HPDE6-E6E7 (cell line): ENCODE measurements at regions not wholly inside any gene's neighbourhood (a gene's known extent, or its start where the extent isn't known, plus 50 kb on each side); places are given as distances from the start of the nearest gene placed in this dataset.
A peak's percentile ranks its signal among the peaks of the same experiment; 100 is the strongest.
"Not testable (repeated sequence)": the region's sequence is repeated elsewhere in the genome, so short reads cannot be mapped to it uniquely, and the experiment has no call there.

Experiments
- DNase-seq: peaks from one replicate; pipeline ENCODE4 v3.0.0; 2011; ENCODE audit warnings: missing footprints; ENCODE audit errors: extremely low spot score

DNA sequence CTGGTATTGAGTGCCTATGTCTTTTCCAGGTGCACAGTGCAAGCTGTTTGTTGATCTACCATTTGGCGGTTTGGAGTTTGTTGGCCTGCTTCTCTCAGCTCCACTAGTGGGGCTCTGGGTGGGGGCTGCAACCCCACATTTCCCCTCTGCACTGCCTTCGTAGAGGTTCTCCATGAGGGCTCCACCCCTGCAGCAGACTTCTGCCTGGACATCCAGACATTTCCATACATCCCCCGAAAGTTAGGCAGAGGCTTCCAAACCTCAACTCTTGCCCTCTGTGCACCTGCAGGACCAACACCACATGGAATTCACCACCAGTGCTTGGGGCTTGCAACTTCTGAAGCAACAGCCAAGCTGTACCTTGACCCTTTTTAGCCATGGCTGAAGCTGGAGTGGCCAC is 1024.1 kb downstream of the TMTC2 start:
- no peak for DNase-seq

DNA sequence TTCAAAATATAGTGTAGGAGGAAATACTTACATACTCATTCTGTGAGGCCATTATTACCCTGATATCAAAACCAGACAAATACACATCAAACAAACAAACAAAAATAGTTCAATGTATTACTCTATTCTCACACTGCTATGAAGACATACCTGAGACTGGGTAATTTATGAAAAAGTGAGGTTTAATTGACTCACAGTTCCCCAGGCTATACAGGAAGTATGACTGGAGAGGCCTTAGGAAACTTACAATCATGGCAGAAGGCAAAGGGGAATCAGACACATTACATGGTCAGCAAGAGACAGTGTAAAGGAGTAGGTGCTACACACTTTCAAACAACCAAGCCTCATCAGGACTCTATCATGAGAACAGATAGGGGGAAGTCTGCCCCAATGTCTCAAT is 1023.2 kb downstream of the TMTC2 start:
- DNase-seq, result no peak

DNA sequence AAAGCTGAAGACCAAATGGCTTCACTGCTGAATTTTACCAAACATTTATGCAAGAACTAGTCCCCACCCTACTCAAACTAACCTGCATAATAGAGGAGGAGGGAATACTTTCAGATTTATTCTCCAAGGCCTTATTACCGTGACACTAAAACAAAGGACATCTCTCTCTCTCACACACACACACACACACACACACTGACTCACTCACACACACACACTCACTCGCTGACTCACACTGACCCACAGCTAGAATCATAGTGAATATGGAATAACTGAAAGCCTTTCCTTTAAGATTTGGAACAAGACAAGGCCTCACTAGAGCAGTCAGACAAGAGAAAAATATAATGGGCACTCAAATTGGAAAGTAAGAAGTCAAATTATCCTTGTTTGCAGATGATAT is 1014.1 kb downstream of the TMTC2 start:
- DNase-seq, result peak; percentile 19

DNA sequence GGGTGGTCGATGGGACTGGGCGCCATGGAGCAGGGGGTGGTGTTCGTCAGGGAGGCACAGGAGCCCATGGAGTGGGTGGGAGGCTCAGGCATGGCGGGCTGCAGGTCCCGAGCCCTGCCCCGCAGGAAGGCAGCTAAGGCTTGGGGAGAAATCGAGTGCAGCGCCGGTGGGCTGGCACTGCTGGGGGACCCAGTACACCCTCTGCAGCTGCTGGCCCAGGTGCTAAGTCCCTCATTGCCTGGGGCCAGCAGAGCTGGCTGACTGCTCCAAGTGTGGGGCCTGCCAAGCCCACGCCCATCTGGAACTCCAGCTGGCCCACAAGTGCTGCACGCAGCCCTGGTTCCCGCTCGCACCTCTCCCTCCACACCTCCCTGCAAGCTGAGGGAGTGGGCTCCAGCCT is 1009.6 kb downstream of the TMTC2 start:
- not testable (repeated sequence) for DNase-seq

DNA sequence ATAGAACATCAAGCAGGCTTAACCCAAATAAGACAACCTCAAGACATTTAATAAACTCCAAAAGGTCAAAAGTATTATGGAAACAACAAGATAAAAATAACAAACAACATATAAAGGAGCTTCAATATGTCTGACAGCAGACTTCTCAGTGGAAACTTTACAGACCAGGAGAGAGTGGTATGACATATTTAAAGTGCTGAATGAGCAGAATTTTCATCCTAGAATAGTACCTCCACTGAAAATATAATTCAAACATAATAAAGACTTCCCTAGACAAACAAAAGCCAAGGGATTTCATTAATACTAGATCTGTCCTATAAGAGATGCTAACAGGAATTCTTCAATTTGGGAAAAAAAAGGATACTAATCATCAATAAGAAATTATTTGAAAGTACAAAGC is 1005.0 kb downstream of the TMTC2 start:
- DNase-seq, result no peak

DNA sequence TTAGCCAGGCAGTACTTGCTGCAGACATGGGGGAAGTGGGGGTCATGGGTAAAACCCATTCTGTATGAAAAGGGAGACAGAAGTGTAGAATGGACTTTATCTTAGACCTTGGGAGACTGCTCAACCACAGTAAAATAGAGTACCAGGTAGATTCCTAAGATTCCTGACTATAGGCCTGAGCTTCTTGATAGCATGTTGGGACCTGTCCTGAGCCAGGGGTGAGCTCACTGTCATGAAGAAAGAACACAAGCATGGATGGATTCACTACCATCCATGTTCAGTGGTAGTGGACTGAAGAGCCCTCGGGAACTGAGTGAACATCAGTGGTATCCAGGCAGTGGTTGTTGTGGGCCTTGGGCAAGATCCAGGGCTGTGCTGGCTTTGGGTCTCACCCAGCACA is 1003.8 kb downstream of the TMTC2 start:
- DNase-seq, result peak; percentile 5

DNA sequence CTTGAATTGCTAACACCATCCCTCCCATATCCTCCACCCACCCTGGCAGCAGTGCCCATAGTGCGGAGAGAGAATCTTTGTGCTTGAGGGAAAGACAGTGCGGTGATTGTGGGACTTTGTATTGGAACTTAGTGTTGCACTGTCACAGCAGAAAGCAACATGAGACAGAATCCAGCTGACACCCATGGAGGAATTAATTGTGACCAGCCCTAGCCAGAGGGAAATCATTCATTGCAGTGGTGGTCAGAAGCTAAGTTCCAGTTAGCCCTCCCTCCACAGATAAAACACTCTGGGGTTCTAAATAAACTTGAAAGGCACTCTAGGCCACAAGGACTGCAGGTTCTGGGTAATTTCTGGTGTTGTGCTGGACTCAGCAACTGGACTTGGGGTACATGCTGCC is 1002.6 kb downstream of the TMTC2 start:
- no peak for DNase-seq

DNA sequence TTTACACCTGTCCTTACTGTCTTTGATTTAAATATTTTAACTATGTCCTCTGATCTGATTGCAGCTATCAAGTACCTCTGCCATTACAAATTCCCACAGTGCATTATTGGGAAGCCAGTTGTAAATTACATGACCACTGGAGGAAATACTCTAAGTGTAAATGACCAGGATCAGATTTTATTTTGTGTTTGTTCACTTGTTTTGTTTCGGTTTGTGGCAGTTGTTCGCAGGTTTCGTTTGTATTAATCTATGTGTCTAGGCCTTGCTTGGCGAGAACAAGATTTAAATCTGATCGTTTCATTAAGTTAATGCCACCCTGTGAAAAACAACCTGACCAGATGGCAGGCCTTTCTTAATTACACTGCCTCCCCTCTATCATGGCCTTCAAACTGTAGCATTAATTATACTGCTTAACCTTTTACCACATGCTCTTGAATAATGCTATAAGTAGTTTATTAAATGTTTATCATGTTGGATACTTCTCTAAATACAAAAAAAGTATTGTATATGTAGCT is 990.1 kb downstream of the TMTC2 start:
- no peak for DNase-seq

DNA sequence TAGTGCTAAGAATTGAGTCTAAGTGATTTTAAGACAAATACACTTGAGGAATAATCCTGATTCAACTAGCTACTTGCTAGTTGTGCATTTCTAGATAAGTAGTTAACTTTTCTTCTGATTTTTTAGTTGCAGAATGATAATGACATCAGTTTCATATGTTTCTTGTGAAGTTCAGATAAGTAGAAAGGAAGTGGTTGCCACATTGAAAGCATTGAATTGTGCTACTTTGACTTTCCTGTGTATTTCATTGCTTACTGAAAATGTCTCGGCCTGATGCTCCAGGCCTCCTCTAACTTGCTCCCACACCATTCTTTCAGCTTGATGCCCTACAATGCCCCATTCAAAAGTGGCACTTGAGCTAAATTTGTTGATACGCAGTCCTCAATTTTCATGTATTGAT is 980.0 kb downstream of the TMTC2 start:
- no peak for DNase-seq

DNA sequence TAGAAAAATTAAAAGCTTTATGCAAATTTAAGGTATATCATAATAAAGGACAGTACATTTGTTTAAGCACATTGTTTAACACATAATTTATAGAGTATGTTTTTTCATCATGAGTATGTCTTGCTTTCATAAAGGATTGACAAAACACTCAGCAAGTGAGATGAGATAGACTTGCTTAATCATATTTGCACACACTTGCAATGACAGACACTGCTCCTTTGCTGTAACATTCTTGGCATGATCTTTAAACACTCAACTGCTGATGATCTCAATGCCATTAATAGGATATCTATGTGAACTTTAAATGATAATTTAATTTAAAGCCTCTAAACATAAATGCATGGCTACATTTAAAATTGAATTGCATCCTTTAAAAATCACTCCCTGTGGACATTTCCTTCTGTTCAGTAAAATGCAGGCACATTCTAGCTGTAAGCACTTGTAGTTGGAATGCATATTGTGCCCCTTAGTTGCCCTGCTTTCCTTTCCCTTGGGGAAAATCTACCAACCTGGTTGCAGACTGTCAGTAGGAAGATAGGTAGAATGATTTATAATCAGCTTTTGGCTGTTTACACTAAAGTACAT is 979.0 kb downstream of the TMTC2 start:
- DNase-seq, result no peak

DNA sequence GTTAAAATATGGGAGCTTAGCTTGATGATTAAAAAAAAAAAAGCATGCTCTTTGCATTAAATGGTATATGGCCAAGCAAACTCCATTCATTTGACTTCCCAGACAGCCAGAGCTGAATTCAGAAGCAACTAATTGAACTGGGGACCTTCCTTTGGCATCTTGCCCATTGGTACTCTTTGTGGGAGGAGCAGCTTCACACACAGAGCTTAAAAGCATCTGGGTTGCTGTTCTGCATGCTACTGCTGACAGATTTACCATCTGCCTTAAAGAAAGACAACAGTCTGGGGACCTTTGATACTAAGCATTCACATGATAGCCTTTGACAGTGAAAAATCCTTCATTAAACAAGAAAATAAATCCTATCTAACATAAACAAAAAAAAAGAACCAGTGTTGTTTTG is 977.9 kb downstream of the TMTC2 start:
- no peak for DNase-seq

DNA sequence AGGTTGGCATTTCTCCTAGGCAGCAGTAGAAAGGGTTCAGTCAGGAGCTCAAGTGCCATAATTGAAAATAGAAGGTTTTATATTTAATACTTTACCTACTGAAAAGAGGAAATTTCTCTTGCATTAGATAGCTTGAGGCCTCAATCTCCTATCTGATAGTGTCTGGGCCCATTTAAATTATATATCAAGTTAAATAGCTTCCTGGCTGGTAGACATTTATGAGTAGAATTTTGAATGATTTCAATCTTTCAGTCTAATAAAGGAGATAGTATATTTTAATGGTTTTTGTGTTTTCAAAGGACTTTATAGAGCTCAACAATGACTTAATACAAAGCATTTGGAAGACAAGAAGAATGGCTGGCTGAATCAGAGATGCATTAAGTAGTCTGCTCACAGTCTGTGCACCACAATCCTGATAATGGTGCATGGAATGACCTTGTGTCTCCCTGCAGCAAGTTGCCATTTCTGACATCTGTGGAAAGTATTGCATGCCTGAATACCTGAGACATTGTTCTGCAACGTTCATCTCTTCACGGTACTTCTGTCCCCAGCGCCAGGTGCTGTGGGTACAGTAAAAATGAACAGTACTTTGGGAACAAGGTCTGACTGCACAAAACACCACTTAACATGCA is 974.1 kb downstream of the TMTC2 start:
- DNase-seq, result no peak

DNA sequence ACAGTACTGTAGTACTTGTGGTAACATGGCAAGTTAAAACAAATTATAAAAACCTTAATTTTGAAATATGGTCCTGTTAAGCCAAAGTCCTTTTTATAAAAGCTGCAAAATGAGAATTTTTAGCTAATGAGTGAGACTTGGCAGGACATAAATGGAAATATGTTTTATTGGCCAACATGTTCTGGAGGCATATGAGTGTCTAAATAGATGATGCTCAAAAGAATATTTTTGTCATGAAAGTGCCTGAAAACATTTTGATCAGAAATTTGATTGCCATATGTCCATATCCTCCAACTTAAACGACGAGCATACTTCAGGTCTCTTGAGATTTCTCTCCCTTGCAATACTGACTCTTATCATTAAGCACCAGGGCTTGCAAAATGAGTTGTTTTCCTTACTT is 972.6 kb downstream of the TMTC2 start:
- DNase-seq, result no peak

DNA sequence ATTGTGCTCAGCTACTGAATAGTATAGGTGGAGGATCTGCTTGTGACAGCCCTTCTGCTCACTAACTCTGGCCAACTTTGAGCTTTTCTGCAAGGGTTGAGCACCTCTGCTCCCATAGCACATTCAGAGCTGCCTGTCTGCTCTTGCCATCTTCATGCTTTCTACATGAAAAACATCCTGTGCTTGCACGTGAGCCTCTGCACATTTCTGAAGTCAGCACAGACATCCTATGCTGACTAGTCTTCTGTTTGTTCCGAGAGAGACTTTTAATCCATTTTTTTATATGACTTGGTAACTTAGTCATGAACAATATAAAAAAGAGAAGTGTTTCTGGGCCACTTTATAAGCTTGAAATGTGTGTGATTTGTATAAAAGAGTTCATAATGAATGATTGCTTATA is 969.3 kb downstream of the TMTC2 start:
- no peak for DNase-seq

DNA sequence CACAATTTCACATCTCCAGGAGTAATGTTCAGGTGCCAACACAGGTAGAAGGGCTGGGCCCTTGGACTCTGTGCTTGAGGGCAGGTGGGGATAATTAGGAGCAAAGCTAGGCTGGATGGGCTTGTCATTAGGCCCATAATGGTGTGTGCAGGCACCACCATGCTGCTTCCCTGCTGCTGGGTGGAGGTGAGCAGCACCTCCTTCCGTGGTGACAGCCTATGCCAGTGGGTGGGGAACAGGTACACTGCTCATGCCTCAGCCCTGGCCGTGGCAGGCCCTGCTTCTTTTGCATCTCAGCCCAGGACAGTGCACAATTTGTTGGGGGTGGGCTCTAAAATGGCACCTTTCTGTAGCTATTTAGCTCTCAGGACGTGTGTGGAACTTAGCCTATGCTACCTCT is 955.5 kb downstream of the TMTC2 start:
- DNase-seq, result no peak

DNA sequence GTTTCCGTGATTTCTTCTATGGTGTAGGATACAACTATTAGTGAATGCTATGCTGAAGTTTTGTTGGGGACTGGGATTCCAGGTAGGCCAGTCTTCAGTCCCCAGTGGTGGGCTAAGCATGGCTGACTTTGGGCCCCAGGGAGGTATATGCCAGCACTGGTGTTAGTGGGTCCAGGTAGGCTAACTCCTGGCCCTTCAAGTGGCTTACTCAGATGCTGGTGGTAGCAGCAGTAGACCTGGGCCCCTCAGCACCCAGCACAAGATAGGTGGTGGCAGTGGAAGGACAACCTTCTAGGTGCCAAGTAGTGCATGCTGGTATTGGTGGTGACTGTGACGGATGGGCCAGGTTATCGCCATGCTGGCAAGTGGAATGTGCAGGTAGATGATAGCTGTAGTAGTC is 955.1 kb downstream of the TMTC2 start:
- no peak for DNase-seq

DNA sequence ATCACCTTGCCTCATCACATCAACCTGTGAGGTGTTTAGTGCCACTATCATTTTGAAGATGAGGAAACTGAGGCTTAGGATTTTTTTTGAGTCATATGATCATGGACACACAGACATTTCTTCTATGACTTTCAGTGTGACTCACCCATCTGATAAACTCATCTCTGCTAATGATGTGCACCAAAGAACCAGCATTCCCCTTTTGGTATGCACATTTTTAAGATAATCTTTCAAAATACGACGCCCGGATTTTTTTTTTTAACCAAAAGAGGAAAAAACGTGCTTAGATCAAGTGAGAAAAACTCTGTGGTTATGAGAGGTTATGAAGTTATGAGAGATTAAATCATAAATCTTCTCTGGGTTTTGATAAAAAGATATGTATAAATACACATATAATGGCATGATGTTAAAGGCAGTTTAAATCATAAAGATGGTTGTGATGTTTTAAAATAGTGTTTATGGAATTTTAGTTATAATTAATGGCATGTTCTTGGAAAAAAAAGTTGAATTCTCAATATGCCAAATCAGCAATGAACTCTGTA is 948.1 kb downstream of the TMTC2 start:
- DNase-seq, result no peak

DNA sequence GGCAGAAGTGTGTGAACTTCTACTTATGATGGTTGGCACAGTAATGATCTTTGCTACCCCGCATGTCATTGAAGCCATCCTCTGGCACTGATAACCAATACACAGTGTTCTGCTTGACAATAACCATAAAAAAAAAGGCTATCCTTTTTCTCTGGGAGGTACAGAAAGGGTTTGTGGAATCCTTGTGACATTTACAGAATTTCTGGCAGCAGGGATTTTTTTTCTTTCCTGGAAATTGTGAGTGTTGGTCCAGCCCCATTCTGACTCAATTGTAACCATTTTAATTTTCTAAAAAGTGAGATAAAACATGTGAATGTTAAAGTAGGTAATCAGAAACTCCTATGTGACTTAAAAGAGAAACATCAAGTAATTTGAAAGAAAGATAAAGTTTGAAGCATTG is 943.8 kb downstream of the TMTC2 start:
- no peak for DNase-seq

DNA sequence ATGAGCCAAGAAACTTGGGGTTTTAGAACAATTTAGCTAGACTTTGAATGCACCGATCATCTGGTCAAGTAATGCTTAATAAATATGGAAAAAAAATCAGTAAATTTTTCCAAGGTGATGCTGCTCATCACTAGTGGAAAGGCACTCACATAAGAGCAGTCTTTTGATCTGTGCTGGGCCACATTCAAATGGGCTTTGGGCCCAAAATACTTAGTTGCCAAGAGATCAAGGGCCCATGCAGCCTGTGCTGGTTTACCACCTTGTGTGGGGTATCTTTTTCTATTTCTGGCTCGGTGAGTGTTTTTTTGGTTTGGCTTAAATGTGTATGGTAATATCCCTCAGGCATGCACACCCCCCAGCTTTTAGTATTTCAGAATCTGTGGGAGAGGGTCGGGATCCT is 943.2 kb downstream of the TMTC2 start:
- DNase-seq, result no peak

DNA sequence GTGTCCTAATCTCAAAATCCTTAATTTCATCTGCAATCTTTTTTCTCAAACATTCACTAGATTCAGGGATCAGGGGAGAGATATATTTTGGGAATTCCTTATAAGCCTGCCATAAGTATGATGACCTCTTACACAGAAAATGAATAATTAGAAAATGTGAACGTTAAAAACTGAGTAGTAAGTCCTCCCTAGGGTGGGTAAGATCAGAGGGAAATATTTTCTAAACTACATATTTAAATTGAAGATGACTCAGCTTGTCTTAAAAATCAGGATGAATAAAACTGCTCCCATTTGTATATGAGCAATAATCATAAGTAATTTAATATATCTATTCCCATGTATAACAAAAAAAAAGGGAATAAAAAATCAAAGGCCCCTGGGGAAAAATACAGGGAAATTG is 935.5 kb downstream of the TMTC2 start:
- no peak for DNase-seq

DNA sequence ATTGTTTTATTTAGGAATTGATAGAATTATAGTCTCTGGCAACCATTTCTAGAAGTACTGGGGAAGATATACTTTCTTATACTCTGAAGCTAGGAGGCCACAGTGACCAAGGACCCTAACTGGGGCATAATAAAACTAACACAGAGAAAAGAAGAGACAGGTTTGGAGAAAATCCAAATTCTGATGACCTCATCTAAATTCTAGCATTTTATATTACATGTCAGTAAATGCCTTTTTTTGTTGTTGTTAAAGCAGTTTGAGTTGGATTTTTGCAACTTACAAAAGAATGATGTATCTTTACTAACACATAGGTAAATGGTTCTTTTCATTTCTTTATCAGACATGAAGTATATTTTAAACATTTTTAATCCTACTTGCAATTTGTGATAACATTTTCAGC is 933.3 kb downstream of the TMTC2 start:
- no peak for DNase-seq

DNA sequence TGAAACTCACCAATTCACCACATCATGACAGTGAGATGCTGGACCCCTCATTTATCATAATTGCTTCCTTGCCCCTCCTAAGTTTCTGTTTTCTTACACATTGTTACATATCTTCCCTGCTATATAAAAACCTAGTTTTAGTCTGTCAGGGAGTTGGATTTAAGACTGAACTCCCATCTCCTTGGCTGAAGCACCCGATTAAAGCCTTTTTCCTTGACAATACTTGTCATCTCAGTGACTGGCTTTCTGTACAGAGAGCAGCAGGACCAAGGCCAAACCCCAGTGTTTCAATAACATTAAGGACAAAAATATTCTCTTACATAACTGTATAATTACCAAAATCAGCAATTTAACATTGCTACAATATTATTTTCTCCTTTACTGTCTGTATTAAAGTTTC is 928.4 kb downstream of the TMTC2 start:
- no peak for DNase-seq

DNA sequence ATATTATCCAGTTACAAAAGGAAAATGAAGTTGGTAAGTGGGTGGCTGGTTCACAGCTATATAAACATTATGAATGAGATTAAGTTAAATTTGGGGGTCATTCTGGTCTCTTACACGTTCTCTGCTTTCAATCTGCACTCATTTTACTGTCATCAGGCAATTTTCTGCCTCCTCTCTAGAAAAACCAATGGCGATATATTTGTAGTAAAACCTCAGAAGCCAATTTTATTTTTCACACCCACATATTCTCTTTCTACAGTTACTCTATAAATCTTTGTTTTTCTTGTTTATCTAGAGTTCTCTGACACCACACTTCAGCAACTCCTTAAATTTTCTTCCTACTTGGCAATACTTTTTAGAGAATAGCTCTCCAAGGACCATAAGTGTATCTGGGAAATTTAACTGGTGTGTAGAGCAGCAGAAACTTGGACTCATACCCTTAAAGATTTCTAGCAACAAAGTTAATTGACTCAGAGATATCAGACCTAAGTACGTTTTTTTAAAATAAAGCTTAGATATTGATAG is 926.9 kb downstream of the TMTC2 start:
- no peak for DNase-seq
